A549 (cell line): ENCODE measurements at regions not wholly inside any gene's neighbourhood (a gene's known extent, or its start where the extent isn't known, plus 50 kb on each side); places are given as distances from the start of the nearest gene placed in this dataset.

Experiments used
- CHD4 ChIP-seq: fragments of 200-600 bp; sonication (generic); IDR thresholded peaks from 2 replicates; pipeline ENCODE4 v1.6.1; 2016; ENCODE audit warnings: antibody characterized with exemption, mild to moderate bottlenecking, borderline replicate concordance
- FOXS1 ChIP-seq: fragments of 250-450 bp; sonication (Bioruptor Pico); IDR thresholded peaks from 2 replicates; pipeline ENCODE4 v1.5.0; 2020; ENCODE audit warnings: mild to moderate bottlenecking, moderate library complexity
- MAX ChIP-seq: IDR thresholded peaks from 2 replicates; pipeline ENCODE4 v1.6.1; 2012
- MYC ChIP-seq: IDR thresholded peaks from 2 replicates; pipeline ENCODE4 v1.6.1; 2012; ENCODE audit warnings: mild to moderate bottlenecking, inconsistent platforms, low read length, improper control_type of control experiment, borderline replicate concordance
- NFE2L2 ChIP-seq: fragments of 150-350 bp; conservative IDR thresholded peaks from 2 replicates; pipeline ENCODE4 v1.6.1; 2014; ENCODE audit warnings: low read length
- NPAS2 ChIP-seq: fragments of 250-450 bp; sonication (Bioruptor Pico); IDR thresholded peaks from 2 replicates; pipeline ENCODE4 v1.8.0; 2022; ENCODE audit warnings: mild to moderate bottlenecking, moderate library complexity, borderline replicate concordance
- POLR2A ChIP-seq: IDR thresholded peaks from 2 replicates; pipeline ENCODE4 v1.6.1; 2012; ENCODE audit warnings: mild to moderate bottlenecking, low read length
- POLR2AphosphoS2 ChIP-seq: conservative IDR thresholded peaks from 2 replicates; pipeline ENCODE4 v1.6.1; 2012; ENCODE audit warnings: low read length, improper control_type of control experiment, inconsistent platforms
- TF ChIP-seq, protein P1 (sequence below): fragments of >200 bp; sonication (Bioruptor Twin); formaldehyde crosslinking; IDR thresholded peaks from 3 replicates; pipeline ENCODE4 v1.5.1; 2016

DNA sequence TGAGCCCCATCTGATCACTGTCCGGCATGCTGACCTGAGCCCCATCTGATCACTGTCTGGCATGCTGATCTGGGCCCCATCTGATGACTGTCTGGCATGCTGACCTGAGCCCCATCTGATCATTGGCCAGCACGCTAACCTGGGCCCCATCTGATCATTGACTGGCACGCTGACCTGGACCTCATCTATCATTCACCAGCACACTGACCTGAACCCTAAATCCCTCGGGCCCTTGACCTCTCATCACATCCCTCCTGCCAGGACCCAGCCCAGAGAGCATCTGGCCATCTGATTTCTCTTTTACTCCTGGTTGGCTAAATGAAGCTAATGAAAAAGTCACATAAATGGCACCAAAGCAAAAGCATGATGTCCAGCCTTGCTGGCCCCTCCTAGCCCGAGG lies 207.1 kb downstream of the NDUFA10 start:
- TF ChIP-seq POLR2AphosphoS2: no peak
- TF ChIP-seq, protein P1, sequence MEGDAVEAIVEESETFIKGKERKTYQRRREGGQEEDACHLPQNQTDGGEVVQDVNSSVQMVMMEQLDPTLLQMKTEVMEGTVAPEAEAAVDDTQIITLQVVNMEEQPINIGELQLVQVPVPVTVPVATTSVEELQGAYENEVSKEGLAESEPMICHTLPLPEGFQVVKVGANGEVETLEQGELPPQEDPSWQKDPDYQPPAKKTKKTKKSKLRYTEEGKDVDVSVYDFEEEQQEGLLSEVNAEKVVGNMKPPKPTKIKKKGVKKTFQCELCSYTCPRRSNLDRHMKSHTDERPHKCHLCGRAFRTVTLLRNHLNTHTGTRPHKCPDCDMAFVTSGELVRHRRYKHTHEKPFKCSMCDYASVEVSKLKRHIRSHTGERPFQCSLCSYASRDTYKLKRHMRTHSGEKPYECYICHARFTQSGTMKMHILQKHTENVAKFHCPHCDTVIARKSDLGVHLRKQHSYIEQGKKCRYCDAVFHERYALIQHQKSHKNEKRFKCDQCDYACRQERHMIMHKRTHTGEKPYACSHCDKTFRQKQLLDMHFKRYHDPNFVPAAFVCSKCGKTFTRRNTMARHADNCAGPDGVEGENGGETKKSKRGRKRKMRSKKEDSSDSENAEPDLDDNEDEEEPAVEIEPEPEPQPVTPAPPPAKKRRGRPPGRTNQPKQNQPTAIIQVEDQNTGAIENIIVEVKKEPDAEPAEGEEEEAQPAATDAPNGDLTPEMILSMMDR: no peak
- no peak for TF ChIP-seq POLR2A
- TF ChIP-seq MAX: no peak
- no peak for TF ChIP-seq NFE2L2
- no peak for TF ChIP-seq MYC
- no peak for TF ChIP-seq CHD4
- TF ChIP-seq FOXS1 (CRISPR knock-in tag): no peak
- TF ChIP-seq NPAS2: no peak
